Neural progenitor cell (in vitro differentiated cells): ENCODE measurements at regions not wholly inside any gene's neighbourhood (a gene's known extent, or its start where the extent isn't known, plus 50 kb on each side); places are given as distances from the start of the nearest gene placed in this dataset.

ENCODE experiments used
- DNase-seq: peaks from one replicate; pipeline ENCODE4 v3.0.0-alpha.2; 2016; ENCODE audit warnings: low spot score
- H2AFZ ChIP-seq: fragments of 200-600 bp; sonication (generic); replicated peaks from 2 replicates; pipeline ENCODE4 v1.6.1; 2016; ENCODE audit warnings: antibody characterized with exemption
- H3F3A ChIP-seq: fragments of 200-600 bp; sonication (generic); 2 replicates; pipeline ENCODE4 v1.6.1; 2016; ENCODE audit warnings: antibody characterized with exemption, low read depth
- H3K27ac ChIP-seq: fragments of 200-600 bp; sonication (generic); 2 replicates; pipeline ENCODE4 v1.5.1; 2016; ENCODE audit warnings: mild to moderate bottlenecking
- H3K27me3 ChIP-seq: fragments of 200-600 bp; sonication (generic); 2 replicates; pipeline ENCODE4 v1.6.1; 2016; ENCODE audit warnings: mild to moderate bottlenecking, moderate library complexity
- H3K36me3 ChIP-seq: fragments of 200-600 bp; sonication (generic); 2 replicates; pipeline ENCODE4 v1.5.1; 2016
- H3K4me1 ChIP-seq: fragments of 200-600 bp; sonication (generic); 2 replicates; pipeline ENCODE4 v1.6.1; 2016; ENCODE audit warnings: mixed run types
- H3K4me2 ChIP-seq: fragments of 200-600 bp; sonication (generic); 2 replicates; pipeline ENCODE4 v1.6.1; 2016
- H3K4me3 ChIP-seq: fragments of 200-600 bp; sonication (generic); 2 replicates; pipeline ENCODE4 v1.5.1; 2016
- H3K79me2 ChIP-seq: fragments of 200-600 bp; sonication (generic); 2 replicates; pipeline ENCODE4 v1.6.1; 2016; ENCODE audit warnings: low read depth
- H3K9ac ChIP-seq: fragments of 200-600 bp; sonication (generic); 2 replicates; pipeline ENCODE4 v1.6.1; 2016
- H3K9me3 ChIP-seq: fragments of 200-600 bp; sonication (generic); 2 replicates; pipeline ENCODE4 v1.5.1; 2016; ENCODE audit warnings: low read depth
- H4K20me1 ChIP-seq: fragments of 200-600 bp; sonication (generic); 2 replicates; pipeline ENCODE4 v1.6.1; 2016; ENCODE audit warnings: low read depth
- H3K27ac Mint-ChIP-seq: 3 replicates; pipeline ENCODE4 v1.8.0; 2021; ENCODE audit warnings: mixed read lengths
- H3K27me3 Mint-ChIP-seq: 2 replicates; pipeline ENCODE4 v1.8.0; 2022; ENCODE audit warnings: low read depth, mild to moderate bottlenecking, inconsistent platforms, moderate library complexity, mixed read lengths; ENCODE audit not compliant: insufficient read depth
- H3K36me3 Mint-ChIP-seq: 3 replicates; pipeline ENCODE4 v1.8.0; 2021; ENCODE audit warnings: mixed read lengths
- H3K4me1 Mint-ChIP-seq: 3 replicates; pipeline ENCODE4 v1.8.0; 2021; ENCODE audit warnings: mixed read lengths
- H3K4me3 Mint-ChIP-seq: 3 replicates; pipeline ENCODE4 v1.8.0; 2021; ENCODE audit warnings: mild to moderate bottlenecking, moderate library complexity, mixed read lengths
- H3K9me3 Mint-ChIP-seq: 3 replicates; pipeline ENCODE4 v1.8.0; 2020; ENCODE audit warnings: mixed read lengths
- EZH2 ChIP-seq: fragments of 200-600 bp; sonication (generic); IDR thresholded peaks from 2 replicates; pipeline ENCODE4 v1.6.1; 2017; ENCODE audit warnings: antibody characterized with exemption, mild to moderate bottlenecking, moderate library complexity
- EZH2phosphoT487 ChIP-seq: fragments of 200-600 bp; sonication (generic); IDR thresholded peaks from 2 replicates; pipeline ENCODE4 v1.6.1; 2017; ENCODE audit warnings: antibody characterized with exemption
- TF ChIP-seq, protein P1 (sequence below): fragments of 200-600 bp; sonication (generic); IDR thresholded peaks from 2 replicates; pipeline ENCODE4 v1.5.1; 2017; ENCODE audit warnings: antibody characterized with exemption, mild to moderate bottlenecking

DNA sequence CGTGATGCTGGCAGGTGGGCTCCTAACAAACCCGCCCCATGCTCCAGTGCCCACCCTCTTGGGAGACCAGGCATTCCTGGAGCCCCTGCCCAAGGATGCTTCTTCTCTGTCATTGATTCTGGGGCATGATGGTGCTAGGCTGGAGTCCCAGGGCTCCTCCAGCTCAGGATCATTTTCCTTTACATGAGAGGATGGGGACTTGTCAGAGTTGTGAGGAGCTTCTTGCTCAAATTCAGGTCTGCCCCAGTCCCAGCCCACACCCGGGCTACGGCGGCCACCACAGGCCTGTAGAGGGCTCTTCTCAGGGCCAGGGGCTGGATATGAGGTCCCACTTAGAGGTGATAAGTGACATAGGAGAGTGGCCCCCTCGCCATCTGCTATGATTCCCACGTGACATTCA lies 141.1 kb upstream of the COPS8 start:
- Histone ChIP-seq H2AFZ (no peak overlapping the region), H3F3A (no peaks in the 10 kb centered on the region), H4K20me1 (no peaks in the 10 kb centered on the region), H3K27ac (no peak overlapping the region), H3K79me2 (no peaks in the 10 kb centered on the region), H3K9ac (no peak overlapping the region), H3K4me2 (no peak overlapping the region), H3K36me3 (no peaks in the 10 kb centered on the region), H3K4me3 (no peak overlapping the region), H3K27me3 (no peaks in the 10 kb centered on the region), H3K4me1 (peaks cover 6% of the 10 kb centered on the region), H3K9me3 (no peaks in the 10 kb centered on the region)
- no peak for DNase-seq
- peaks cover 10% of the 10 kb centered on the region for H3K27me3 Mint-ChIP-seq
- TF ChIP-seq, protein P1, sequence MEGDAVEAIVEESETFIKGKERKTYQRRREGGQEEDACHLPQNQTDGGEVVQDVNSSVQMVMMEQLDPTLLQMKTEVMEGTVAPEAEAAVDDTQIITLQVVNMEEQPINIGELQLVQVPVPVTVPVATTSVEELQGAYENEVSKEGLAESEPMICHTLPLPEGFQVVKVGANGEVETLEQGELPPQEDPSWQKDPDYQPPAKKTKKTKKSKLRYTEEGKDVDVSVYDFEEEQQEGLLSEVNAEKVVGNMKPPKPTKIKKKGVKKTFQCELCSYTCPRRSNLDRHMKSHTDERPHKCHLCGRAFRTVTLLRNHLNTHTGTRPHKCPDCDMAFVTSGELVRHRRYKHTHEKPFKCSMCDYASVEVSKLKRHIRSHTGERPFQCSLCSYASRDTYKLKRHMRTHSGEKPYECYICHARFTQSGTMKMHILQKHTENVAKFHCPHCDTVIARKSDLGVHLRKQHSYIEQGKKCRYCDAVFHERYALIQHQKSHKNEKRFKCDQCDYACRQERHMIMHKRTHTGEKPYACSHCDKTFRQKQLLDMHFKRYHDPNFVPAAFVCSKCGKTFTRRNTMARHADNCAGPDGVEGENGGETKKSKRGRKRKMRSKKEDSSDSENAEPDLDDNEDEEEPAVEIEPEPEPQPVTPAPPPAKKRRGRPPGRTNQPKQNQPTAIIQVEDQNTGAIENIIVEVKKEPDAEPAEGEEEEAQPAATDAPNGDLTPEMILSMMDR = no peak
- TF ChIP-seq EZH2 = no peak
- TF ChIP-seq EZH2phosphoT487 = no peak
- no peak overlapping the region for H3K4me3 Mint-ChIP-seq
- no peaks in the 10 kb centered on the region for H3K36me3 Mint-ChIP-seq
- peaks cover 17% of the 10 kb centered on the region for H3K4me1 Mint-ChIP-seq
- H3K27ac Mint-ChIP-seq = no peak overlapping the region
- no peaks in the 10 kb centered on the region for H3K9me3 Mint-ChIP-seq

DNA sequence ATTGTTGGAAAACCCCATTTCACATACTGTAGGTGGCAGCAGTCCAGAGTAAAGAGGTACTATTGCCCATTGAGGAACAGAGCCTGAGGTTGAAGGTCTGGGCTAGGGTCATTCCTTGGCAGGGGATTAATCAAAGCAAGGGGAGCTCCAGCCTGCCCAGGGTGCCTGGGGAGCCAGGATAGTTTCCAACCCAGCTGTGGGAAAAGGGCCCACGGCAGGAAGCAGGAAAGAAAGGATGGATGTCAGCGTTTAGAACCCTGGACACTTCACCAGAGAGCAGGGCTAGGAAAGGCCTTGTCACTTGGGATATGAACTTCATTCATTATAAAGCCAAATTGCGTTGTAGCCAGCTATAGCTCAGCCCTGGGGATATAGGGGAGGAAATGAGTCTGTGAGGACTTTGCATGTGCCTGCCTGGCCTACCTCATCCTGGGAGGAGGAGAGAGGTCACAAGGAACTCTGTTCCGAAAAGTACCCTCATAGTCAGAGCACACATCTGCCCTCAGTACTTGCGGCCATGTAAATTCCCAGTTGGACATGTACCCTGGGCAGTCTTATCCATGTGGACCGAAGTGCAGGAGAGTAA lies 140.2 kb upstream of the COPS8 start:
- H2AFZ ChIP-seq = no peak overlapping the region
- H3K27me3 ChIP-seq = no peaks in the 10 kb centered on the region
- no peak for DNase-seq
- Mint-ChIP-seq H3K27me3 (peaks cover 10% of the 10 kb centered on the region), H3K4me3 (no peak overlapping the region), H3K36me3 (no peaks in the 10 kb centered on the region), H3K4me1 (peaks cover 16% of the 10 kb centered on the region), H3K27ac (no peak overlapping the region), H3K9me3 (no peaks in the 10 kb centered on the region)
- no peaks in the 10 kb centered on the region for H4K20me1 ChIP-seq
- H3K4me3 ChIP-seq = no peak overlapping the region
- no peaks in the 10 kb centered on the region for H3K9me3 ChIP-seq
- H3K36me3 ChIP-seq = no peaks in the 10 kb centered on the region
- no peak overlapping the region for H3K27ac ChIP-seq
- H3K9ac ChIP-seq = no peak overlapping the region
- no peaks in the 10 kb centered on the region for H3F3A ChIP-seq
- H3K4me2 ChIP-seq = no peak overlapping the region
- no peaks in the 10 kb centered on the region for H3K79me2 ChIP-seq
- TF ChIP-seq EZH2 = no peak
- H3K4me1 ChIP-seq = peaks cover 8% of the 10 kb centered on the region

DNA sequence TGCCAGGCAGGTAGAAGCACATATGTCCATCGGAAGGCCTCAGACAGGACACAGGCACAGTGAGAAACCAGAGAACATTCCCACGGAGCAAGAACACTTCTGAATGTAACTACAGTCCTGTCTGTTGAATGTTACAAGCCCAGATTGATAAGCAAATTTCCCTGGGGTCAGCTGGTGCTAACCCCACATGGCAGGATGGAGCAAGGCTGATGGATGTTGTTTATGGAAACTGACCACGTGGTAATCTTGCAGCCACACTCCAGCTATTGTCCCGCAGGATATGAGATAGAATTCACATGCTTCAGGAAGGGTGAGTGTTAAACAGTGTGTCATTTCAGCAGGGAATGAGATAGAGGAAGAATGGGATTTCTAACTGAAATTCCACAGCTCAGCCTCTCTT lies 138.8 kb upstream of the COPS8 start:
- Histone ChIP-seq H4K20me1 (no peaks in the 10 kb centered on the region), H2AFZ (no peak overlapping the region), H3F3A (no peaks in the 10 kb centered on the region), H3K79me2 (no peaks in the 10 kb centered on the region), H3K27ac (no peak overlapping the region), H3K27me3 (no peaks in the 10 kb centered on the region), H3K4me3 (no peak overlapping the region), H3K9me3 (no peaks in the 10 kb centered on the region), H3K36me3 (no peaks in the 10 kb centered on the region), H3K4me1 (peaks cover 8% of the 10 kb centered on the region), H3K4me2 (no peak overlapping the region), H3K9ac (no peak overlapping the region)
- Mint-ChIP-seq H3K4me3 (no peak overlapping the region), H3K36me3 (no peaks in the 10 kb centered on the region), H3K4me1 (peaks cover 11% of the 10 kb centered on the region), H3K9me3 (peaks cover 7% of the 10 kb centered on the region), H3K27me3 (peaks cover 8% of the 10 kb centered on the region), H3K27ac (no peak overlapping the region)
- no peak for DNase-seq
- TF ChIP-seq, protein P1 = no peak
- no peak for TF ChIP-seq EZH2phosphoT487
- no peak for TF ChIP-seq EZH2

DNA sequence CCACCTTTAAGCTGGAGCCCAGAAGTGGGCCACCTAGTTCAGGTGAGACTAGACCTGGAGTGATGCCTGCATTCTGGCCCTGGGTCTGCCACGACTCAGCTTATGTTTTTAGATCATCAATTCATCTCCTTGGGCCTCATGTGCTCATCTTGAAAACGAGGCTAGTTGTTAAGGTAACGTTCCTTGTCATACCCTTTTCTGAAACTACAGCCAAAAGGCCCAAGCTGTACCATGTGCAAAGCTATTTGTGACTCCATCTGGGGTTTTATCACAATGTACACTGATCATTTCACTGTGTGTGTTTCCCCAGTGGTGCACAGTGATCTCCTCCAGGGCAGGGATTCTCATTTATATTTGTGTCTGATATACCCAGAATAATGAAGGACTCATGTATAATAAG lies 138.4 kb upstream of the COPS8 start:
- H3K27ac ChIP-seq = no peak overlapping the region
- Mint-ChIP-seq H3K9me3 (peaks cover 7% of the 10 kb centered on the region), H3K4me3 (no peak overlapping the region), H3K27me3 (peaks cover 8% of the 10 kb centered on the region), H3K36me3 (no peaks in the 10 kb centered on the region), H3K27ac (no peak overlapping the region), H3K4me1 (peaks cover 11% of the 10 kb centered on the region)
- H3K79me2 ChIP-seq = no peaks in the 10 kb centered on the region
- no peaks in the 10 kb centered on the region for H3F3A ChIP-seq
- DNase-seq = no peak
- no peak overlapping the region for H3K9ac ChIP-seq
- H3K4me1 ChIP-seq = peaks cover 8% of the 10 kb centered on the region
- TF ChIP-seq, protein P1 = no peak
- TF ChIP-seq EZH2 (no peak), EZH2phosphoT487 (no peak)
- H3K4me3 ChIP-seq = no peak overlapping the region
- no peaks in the 10 kb centered on the region for H3K9me3 ChIP-seq
- no peaks in the 10 kb centered on the region for H4K20me1 ChIP-seq
- no peak overlapping the region for H2AFZ ChIP-seq
- H3K27me3 ChIP-seq = no peaks in the 10 kb centered on the region
- H3K36me3 ChIP-seq = no peaks in the 10 kb centered on the region
- H3K4me2 ChIP-seq = no peak overlapping the region
